ENCODE measurements at regions not wholly inside any gene's neighbourhood (a gene's known extent, or its start where the extent isn't known, plus 50 kb on each side); places are given as distances from the start of the nearest gene placed in this dataset.

DNA sequence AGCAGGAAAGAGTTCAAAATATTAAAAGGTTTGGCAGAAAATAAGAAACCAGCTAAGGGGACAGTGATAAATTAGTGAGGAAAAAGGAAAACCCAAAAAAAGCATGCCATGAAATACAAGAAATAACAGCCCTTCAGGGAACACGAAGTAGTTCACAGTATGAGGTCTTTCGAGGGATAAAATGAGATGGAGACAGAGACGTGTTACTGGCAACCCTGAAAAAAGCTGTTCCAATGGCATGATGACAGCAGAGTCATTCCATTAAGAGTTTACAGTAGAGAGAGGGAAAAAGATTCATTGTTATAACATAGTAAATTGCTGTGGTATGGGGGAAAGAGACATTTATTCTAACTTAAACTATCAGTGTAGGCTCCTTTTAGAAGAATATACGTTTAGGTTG is 391.2 kb downstream of the ANKRD7 start:
- no peak overlapping the region for H3K4me3 ChIP-seq (ENCODE audit: extremely low read depth, insufficient read depth, low read length, poor library complexity, severe bottlenecking)
- H3K36me3 ChIP-seq (ENCODE audit: control insufficient read depth, insufficient read depth, low read length) = no peaks in the 10 kb centered on the region
- H3K4me1 ChIP-seq (ENCODE audit: control insufficient read depth, insufficient read depth, low read length, poor library complexity, severe bottlenecking) = no peaks in the 10 kb centered on the region
- H3K9me3 ChIP-seq (ENCODE audit: control insufficient read depth, low read length) = no peaks in the 10 kb centered on the region
- no peak overlapping the region for H3K27ac ChIP-seq (ENCODE audit: low read depth, low read length, severe bottlenecking)
- 48 to 56% methylated on average over 3 of the region's 4 CpGs for WGBS, 2 experiments (ENCODE audit: insufficient coverage in 2 of 2)

DNA sequence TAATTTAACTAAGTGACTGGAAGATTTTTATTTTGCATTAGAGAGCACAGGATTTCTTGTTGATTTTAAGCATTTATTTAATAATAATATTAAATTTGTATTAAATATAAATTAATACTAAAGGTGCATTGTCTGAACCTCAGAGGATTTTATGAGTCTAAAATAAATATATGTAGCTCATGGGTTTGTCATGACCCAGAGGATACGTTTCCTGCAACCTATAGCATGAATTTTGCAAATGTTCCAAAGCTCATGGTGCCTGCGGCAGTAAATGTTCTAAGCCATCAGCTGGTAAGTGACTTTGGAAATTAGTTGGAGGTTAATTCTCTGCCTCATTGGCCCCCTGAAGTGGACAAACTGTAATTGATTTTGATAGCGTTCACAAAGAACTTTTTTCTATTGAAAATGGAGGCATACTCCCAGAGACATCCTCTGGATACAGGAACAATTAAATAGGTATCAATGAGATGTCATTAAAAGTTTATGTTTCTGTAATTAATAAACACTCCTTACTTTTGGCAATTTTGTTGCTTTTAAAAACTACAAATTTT is 397.4 kb downstream of the ANKRD7 start:
- Histone ChIP-seq H3K4me3 (ENCODE audit: extremely low read depth, insufficient read depth, low read length, poor library complexity, severe bottlenecking) (no peak overlapping the region), H3K4me1 (ENCODE audit: control insufficient read depth, insufficient read depth, low read length, poor library complexity, severe bottlenecking) (no peaks in the 10 kb centered on the region), H3K36me3 (ENCODE audit: control insufficient read depth, insufficient read depth, low read length) (no peaks in the 10 kb centered on the region), H3K9me3 (ENCODE audit: control insufficient read depth, low read length) (peaks cover 2% of the 10 kb centered on the region), H3K27ac (ENCODE audit: low read depth, low read length, severe bottlenecking) (no peak overlapping the region)
- 71 to 73% methylated on average over 1 to 2 of the region's 3 CpGs for WGBS, 2 experiments (ENCODE audit: insufficient coverage in 2 of 2)

DNA sequence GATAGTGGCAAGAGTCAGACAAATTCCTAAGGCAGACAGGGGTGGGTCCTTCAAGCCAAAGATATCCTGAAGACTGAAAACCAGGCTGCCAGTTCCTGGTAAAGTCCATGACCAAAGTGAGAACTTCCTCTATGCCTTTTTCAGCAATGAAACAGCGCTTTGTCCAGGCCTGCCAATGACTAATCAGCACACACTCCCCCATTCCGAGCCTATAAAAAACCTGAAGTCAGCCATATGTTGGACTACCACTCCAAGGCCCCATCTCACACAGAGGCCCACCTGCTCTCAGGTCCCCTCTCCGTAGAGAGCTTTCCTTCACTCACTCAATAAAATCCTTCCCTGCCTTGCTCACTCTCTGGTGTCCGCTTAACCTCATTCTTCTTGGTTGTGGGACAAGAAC is 402.2 kb downstream of the ANKRD7 start:
- WGBS, 2 experiments (ENCODE audit: insufficient coverage in 2 of 2) = 73 to 77% methylated on average over 4 of the region's 4 CpGs
- H3K27ac ChIP-seq (ENCODE audit: low read depth, low read length, severe bottlenecking) = no peak overlapping the region
- no peak overlapping the region for H3K4me3 ChIP-seq (ENCODE audit: extremely low read depth, insufficient read depth, low read length, poor library complexity, severe bottlenecking)
- no peaks in the 10 kb centered on the region for H3K36me3 ChIP-seq (ENCODE audit: control insufficient read depth, insufficient read depth, low read length)
- no peaks in the 10 kb centered on the region for H3K4me1 ChIP-seq (ENCODE audit: control insufficient read depth, insufficient read depth, low read length, poor library complexity, severe bottlenecking)
- H3K9me3 ChIP-seq (ENCODE audit: control insufficient read depth, low read length) = peaks cover 10% of the 10 kb centered on the region

DNA sequence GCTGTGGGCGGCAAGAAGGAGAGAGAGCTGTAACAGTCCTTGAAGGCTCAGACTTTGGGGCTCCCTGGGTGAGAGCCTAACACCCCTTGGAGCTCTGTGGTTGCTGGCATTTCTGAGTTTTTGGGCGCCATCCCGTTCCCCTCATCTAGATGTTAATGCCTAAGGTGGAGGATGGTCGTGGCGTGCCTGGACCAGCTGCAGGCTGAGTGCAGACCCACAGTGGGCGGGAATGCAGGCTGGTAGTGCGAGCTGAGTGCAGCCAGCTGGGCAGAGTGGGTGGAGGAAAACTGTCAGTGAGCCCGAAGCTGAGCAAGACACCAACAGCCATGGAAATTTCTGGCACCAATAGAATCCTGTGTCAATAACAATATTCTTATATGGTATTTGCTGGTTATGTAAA is 403.0 kb downstream of the ANKRD7 start:
- WGBS, 2 experiments (ENCODE audit: insufficient coverage in 2 of 2) = 73 to 93% methylated on average over 3 to 4 of the region's 8 CpGs
- Histone ChIP-seq H3K4me1 (ENCODE audit: control insufficient read depth, insufficient read depth, low read length, poor library complexity, severe bottlenecking) (no peaks in the 10 kb centered on the region), H3K4me3 (ENCODE audit: extremely low read depth, insufficient read depth, low read length, poor library complexity, severe bottlenecking) (no peak overlapping the region), H3K36me3 (ENCODE audit: control insufficient read depth, insufficient read depth, low read length) (no peaks in the 10 kb centered on the region), H3K9me3 (ENCODE audit: control insufficient read depth, low read length) (peaks cover 10% of the 10 kb centered on the region), H3K27ac (ENCODE audit: low read depth, low read length, severe bottlenecking) (no peak overlapping the region)

DNA sequence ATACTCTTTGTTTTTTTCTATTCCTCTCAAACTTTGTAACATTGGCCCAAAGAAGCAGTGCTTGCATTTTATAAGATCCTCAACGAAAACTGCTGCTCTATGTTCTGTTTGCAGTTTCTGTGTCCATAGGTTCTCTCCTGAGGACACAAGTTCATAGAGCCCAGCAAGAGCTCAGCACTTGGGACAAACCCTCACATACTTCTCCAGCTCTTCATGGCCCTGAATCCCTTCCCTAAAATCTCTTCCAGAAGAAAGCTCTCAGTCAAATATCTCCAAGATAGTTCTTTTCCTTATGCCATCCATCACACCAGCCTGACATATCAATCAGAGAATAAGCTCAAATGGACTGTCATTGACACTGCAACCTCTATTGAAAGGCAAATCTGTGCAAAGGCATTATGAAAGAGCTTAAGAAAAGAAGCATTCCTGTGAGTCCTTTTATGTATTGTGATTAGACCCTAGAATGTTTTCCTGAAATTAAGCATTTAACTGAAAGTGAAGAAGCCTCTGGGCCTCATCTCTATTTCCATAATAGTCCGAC is 405.5 kb downstream of the ANKRD7 start:
- no peak overlapping the region for H3K4me3 ChIP-seq (ENCODE audit: extremely low read depth, insufficient read depth, low read length, poor library complexity, severe bottlenecking)
- H3K4me1 ChIP-seq (ENCODE audit: control insufficient read depth, insufficient read depth, low read length, poor library complexity, severe bottlenecking) = no peaks in the 10 kb centered on the region
- H3K9me3 ChIP-seq (ENCODE audit: control insufficient read depth, low read length) = peaks cover 10% of the 10 kb centered on the region
- H3K27ac ChIP-seq (ENCODE audit: low read depth, low read length, severe bottlenecking) = no peak overlapping the region
- WGBS, 2 experiments (ENCODE audit: insufficient coverage in 2 of 2) = 50 to 89% methylated on average over 1 of the region's 2 CpGs
- no peaks in the 10 kb centered on the region for H3K36me3 ChIP-seq (ENCODE audit: control insufficient read depth, insufficient read depth, low read length)

DNA sequence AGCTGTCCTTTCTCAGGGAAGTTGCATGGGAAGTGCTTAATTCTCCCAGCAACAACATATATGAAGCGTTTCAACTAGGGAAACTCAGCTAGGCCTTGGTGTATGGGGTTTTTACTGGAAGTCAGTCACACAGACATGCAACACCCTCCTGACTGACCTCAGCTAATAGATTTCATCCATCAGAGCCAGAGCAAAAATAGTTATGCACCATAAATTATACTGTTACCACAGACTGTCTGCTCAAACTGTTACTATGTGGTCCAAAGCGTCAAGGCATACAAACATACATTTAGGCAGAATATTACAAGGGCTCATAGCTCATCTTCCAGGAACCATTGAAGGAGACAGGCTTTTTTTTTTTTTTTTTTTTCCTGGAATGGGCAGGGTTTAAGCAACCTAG is 417.9 kb downstream of the ANKRD7 start:
- 80% methylated on average over 1 of the region's 2 CpGs; no CpG with 5 or more reads in 1 of the 2 experiments for WGBS, 2 experiments (ENCODE audit: insufficient coverage in 2 of 2)
- no peak overlapping the region for H3K4me3 ChIP-seq (ENCODE audit: extremely low read depth, insufficient read depth, low read length, poor library complexity, severe bottlenecking)
- H3K36me3 ChIP-seq (ENCODE audit: control insufficient read depth, insufficient read depth, low read length) = no peaks in the 10 kb centered on the region
- no peak overlapping the region for H3K27ac ChIP-seq (ENCODE audit: low read depth, low read length, severe bottlenecking)
- H3K4me1 ChIP-seq (ENCODE audit: control insufficient read depth, insufficient read depth, low read length, poor library complexity, severe bottlenecking) = no peaks in the 10 kb centered on the region
- H3K9me3 ChIP-seq (ENCODE audit: control insufficient read depth, low read length) = no peaks in the 10 kb centered on the region

DNA sequence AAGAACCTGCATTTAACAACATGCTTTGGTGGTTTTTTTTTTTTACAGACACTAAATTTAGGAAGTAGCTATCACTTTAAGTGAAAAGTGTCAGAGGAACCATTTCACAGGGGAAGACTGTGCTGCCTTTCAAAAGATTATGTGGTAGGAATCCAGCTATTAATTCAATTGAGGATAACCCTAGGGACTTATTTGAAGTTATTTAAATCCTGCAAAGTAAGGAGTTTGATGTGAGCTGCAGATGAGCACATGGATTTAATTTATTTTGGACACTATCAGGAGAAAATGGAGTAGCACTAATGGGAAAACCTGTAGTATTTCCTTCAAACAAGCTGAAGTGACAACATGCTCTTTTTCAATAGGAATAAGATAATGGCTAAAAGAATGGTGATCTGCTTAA is 419.8 kb downstream of the ANKRD7 start:
- no peaks in the 10 kb centered on the region for H3K36me3 ChIP-seq (ENCODE audit: control insufficient read depth, insufficient read depth, low read length)
- H3K4me3 ChIP-seq (ENCODE audit: extremely low read depth, insufficient read depth, low read length, poor library complexity, severe bottlenecking) = no peak overlapping the region
- no peaks in the 10 kb centered on the region for H3K4me1 ChIP-seq (ENCODE audit: control insufficient read depth, insufficient read depth, low read length, poor library complexity, severe bottlenecking)
- no peak overlapping the region for H3K27ac ChIP-seq (ENCODE audit: low read depth, low read length, severe bottlenecking)
- H3K9me3 ChIP-seq (ENCODE audit: control insufficient read depth, low read length) = no peaks in the 10 kb centered on the region

DNA sequence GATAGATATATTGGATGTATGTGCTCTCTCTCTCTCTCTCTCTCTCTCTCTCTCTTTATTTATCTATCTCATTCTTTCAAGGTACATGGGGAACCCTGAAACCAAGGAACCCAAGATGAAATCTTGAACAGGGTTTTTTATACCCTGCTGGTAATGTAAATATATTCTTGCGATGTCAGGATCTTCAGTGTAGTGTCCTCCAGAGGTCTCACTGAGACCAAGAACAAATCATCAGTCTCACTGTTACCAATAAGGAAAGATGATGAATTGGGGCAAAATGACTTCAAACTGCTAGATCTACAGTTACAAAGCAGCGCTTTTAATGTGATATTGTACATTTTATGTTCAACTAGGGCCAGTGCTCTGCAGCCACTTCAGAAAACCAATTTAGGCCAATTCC is 423.5 kb downstream of the ANKRD7 start:
- WGBS, 2 experiments (ENCODE audit: insufficient coverage in 2 of 2) = 83% methylated on average over 1 of the region's 2 CpGs; no CpG with 5 or more reads in 1 of the 2 experiments
- Histone ChIP-seq H3K27ac (ENCODE audit: low read depth, low read length, severe bottlenecking) (no peak overlapping the region), H3K36me3 (ENCODE audit: control insufficient read depth, insufficient read depth, low read length) (no peaks in the 10 kb centered on the region), H3K4me1 (ENCODE audit: control insufficient read depth, insufficient read depth, low read length, poor library complexity, severe bottlenecking) (no peaks in the 10 kb centered on the region), H3K4me3 (ENCODE audit: extremely low read depth, insufficient read depth, low read length, poor library complexity, severe bottlenecking) (no peak overlapping the region), H3K9me3 (ENCODE audit: control insufficient read depth, low read length) (no peaks in the 10 kb centered on the region)

DNA sequence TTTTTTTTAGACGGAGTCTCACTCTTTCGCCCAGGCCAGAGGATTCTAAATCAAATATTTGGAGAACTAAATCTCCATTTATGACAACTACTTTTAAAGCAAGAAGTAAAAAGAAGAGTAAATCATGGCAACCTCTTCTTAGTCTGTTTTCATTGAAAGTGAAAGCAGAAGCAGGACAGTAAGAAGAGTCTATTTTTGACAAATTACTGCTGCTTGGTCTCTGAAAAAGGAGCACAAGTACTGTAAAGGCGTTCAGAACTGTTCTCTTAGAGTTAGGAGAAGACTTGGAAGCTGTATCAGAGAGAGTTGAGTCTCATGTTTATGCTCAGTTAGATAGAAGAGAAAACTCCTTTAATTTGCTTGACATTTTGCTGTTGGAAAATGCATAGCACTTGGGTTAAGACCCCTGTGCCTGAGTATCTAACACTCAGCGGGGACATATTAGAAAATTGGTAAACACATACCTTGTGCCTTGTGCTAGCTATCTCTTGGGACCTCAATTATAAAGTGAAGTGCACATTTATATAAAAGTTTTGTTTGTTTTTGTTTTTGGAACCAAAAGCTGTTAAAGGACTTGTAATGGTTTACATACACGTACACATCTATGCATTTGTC is 433.0 kb downstream of the ANKRD7 start:
- Histone ChIP-seq H3K27ac (ENCODE audit: low read depth, low read length, severe bottlenecking) (no peak overlapping the region), H3K9me3 (ENCODE audit: control insufficient read depth, low read length) (no peaks in the 10 kb centered on the region), H3K4me1 (ENCODE audit: control insufficient read depth, insufficient read depth, low read length, poor library complexity, severe bottlenecking) (no peaks in the 10 kb centered on the region), H3K36me3 (ENCODE audit: control insufficient read depth, insufficient read depth, low read length) (no peaks in the 10 kb centered on the region), H3K4me3 (ENCODE audit: extremely low read depth, insufficient read depth, low read length, poor library complexity, severe bottlenecking) (no peak overlapping the region)
- WGBS, 2 experiments (ENCODE audit: insufficient coverage in 2 of 2) = 70 to 88% methylated on average over 1 of the region's 5 CpGs

DNA sequence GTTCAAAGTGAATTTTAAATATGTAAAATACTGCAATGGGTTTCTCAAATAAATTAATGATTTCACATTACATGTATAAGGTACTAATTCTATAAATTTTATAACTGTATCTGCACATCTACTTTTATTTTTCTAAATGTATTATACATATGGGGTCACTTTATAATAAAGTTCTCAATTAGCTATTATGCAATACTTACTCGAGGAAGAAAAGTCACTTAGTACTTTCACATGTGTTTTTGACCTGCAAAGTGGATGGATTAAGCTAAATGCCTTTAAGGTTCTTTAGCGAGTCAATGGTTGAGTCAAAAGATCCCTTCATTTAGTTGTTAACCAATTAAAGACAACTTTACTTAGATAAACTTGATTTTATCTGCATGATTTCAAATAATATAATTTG is 437.8 kb downstream of the ANKRD7 start:
- no peak overlapping the region for H3K27ac ChIP-seq (ENCODE audit: low read depth, low read length, severe bottlenecking)
- WGBS, 2 experiments (ENCODE audit: insufficient coverage in 2 of 2) = 83% methylated on average over 1 of the region's 2 CpGs; no CpG with 5 or more reads in 1 of the 2 experiments
- H3K36me3 ChIP-seq (ENCODE audit: control insufficient read depth, insufficient read depth, low read length) = no peaks in the 10 kb centered on the region
- H3K9me3 ChIP-seq (ENCODE audit: control insufficient read depth, low read length) = no peaks in the 10 kb centered on the region
- H3K4me3 ChIP-seq (ENCODE audit: extremely low read depth, insufficient read depth, low read length, poor library complexity, severe bottlenecking) = no peak overlapping the region
- no peaks in the 10 kb centered on the region for H3K4me1 ChIP-seq (ENCODE audit: control insufficient read depth, insufficient read depth, low read length, poor library complexity, severe bottlenecking)

DNA sequence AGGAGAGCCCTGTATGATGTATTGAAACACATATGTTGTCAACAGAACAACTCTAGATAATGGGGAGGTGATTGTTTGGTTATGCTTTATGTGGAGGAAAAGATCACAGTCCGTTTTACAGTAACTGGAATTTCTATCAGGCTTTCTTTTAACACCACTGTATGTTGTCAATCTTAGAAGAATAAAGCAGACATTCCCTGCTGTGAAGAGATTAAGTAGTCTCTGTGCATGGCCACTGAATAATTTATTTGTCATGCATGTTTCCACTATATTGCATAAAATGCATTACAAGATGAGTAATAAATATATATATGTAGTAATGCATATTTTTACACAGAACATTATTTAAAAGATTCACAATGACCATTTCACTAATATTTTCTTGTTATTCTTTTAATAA is 440.0 kb downstream of the ANKRD7 start:
- Histone ChIP-seq H3K36me3 (ENCODE audit: control insufficient read depth, insufficient read depth, low read length) (no peaks in the 10 kb centered on the region), H3K4me1 (ENCODE audit: control insufficient read depth, insufficient read depth, low read length, poor library complexity, severe bottlenecking) (no peaks in the 10 kb centered on the region), H3K27ac (ENCODE audit: low read depth, low read length, severe bottlenecking) (no peak overlapping the region), H3K4me3 (ENCODE audit: extremely low read depth, insufficient read depth, low read length, poor library complexity, severe bottlenecking) (no peak overlapping the region), H3K9me3 (ENCODE audit: control insufficient read depth, low read length) (no peaks in the 10 kb centered on the region)
- WGBS, 2 experiments (ENCODE audit: insufficient coverage in 2 of 2) = no CpG with 5 or more reads among the region's 1 CpG

Measured in mesodermal cell (in vitro differentiated cells).